ENCODE measurements at regions not wholly inside any gene's neighbourhood (a gene's known extent, or its start where the extent isn't known, plus 50 kb on each side); places are given as distances from the start of the nearest gene placed in this dataset.

GRCh38 chr4:13137390-13137789 lies 346.8 kb downstream of the RAB28 start:
- no peak for DNase-seq (ENCODE audit: low spot score)
- no peaks in the 10 kb centered on the region for H3K27me3 Mint-ChIP-seq (ENCODE audit: low read depth)
- H3K4me3 Mint-ChIP-seq (ENCODE audit: unreplicated experiment) = no peak overlapping the region
- no peak for TF ChIP-seq CTCF (IDR thresholded peaks at IDR 0.05)
- H3K9me3 Mint-ChIP-seq (ENCODE audit: low read depth) = peaks cover 7% of the 10 kb centered on the region
- H3K36me3 Mint-ChIP-seq (ENCODE audit: low read depth) = peaks cover 3% of the 10 kb centered on the region
- H3K27ac Mint-ChIP-seq (ENCODE audit: unreplicated experiment) = no peak overlapping the region
- no peaks in the 10 kb centered on the region for H3K4me1 Mint-ChIP-seq (ENCODE audit: low read depth)

DNA sequence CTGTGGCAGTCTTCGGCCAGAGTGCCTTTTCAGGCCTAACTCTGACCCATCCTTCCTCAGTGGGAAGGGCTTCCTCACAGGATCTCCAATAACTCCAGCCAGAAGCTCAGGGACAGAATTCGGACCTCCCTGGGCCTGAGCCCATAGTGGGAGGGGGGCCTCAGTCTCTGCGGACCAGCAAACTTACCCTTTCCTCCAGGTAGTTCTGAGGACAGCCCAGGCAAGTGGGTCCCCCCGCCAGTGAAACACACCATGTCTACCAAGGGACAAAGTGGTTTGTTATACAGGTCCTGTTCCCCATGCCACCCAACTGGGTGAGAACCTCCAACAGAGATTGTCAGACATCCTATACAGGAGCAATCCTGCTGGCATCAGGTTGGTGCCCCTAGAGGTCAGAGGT lies 350.4 kb downstream of the RAB28 start:
- Mint-ChIP-seq H3K27ac (ENCODE audit: unreplicated experiment) (no peak overlapping the region), H3K4me3 (ENCODE audit: unreplicated experiment) (no peak overlapping the region), H3K27me3 (ENCODE audit: low read depth) (no peaks in the 10 kb centered on the region), H3K36me3 (ENCODE audit: low read depth) (peaks cover 3% of the 10 kb centered on the region), H3K9me3 (ENCODE audit: low read depth) (peaks cover 7% of the 10 kb centered on the region), H3K4me1 (ENCODE audit: low read depth) (no peaks in the 10 kb centered on the region)
- no peak for TF ChIP-seq CTCF (IDR thresholded peaks at IDR 0.05)
- DNase-seq (ENCODE audit: low spot score) = no peak

GRCh38 chr4:13130848-13131247 lies 353.3 kb downstream of the RAB28 start:
- TF ChIP-seq CTCF (IDR thresholded peaks at IDR 0.05) = no peak
- H3K4me3 Mint-ChIP-seq (ENCODE audit: unreplicated experiment) = no peak overlapping the region
- H3K27me3 Mint-ChIP-seq (ENCODE audit: low read depth) = no peaks in the 10 kb centered on the region
- no peak overlapping the region for H3K27ac Mint-ChIP-seq (ENCODE audit: unreplicated experiment)
- H3K9me3 Mint-ChIP-seq (ENCODE audit: low read depth) = peaks cover 7% of the 10 kb centered on the region
- peaks cover 3% of the 10 kb centered on the region for H3K36me3 Mint-ChIP-seq (ENCODE audit: low read depth)
- no peaks in the 10 kb centered on the region for H3K4me1 Mint-ChIP-seq (ENCODE audit: low read depth)
- DNase-seq (ENCODE audit: low spot score) = no peak

DNA sequence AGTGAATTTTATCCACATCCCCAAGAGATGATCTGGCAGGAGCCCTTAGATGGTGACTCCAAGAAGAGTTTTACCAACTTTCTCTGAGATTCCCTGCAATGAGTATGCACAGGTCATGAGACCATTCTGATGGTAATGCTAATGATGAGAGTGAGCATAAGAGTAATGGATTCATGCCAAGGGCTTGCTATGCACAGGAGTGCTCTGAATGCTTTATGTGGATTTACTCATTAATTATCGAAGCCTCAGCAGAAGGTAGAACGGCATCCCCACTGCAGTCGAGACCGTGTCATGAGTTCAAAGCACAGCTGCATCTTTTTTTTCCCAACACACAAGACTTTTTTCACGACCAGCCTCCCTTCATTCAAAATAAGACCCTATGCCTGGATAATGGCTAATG lies 355.0 kb downstream of the RAB28 start:
- no peaks in the 10 kb centered on the region for H3K36me3 Mint-ChIP-seq (ENCODE audit: low read depth)
- no peaks in the 10 kb centered on the region for H3K4me1 Mint-ChIP-seq (ENCODE audit: low read depth)
- no peak overlapping the region for H3K27ac Mint-ChIP-seq (ENCODE audit: unreplicated experiment)
- no peak for TF ChIP-seq CTCF (IDR thresholded peaks at IDR 0.05)
- H3K9me3 Mint-ChIP-seq (ENCODE audit: low read depth) = no peaks in the 10 kb centered on the region
- no peaks in the 10 kb centered on the region for H3K27me3 Mint-ChIP-seq (ENCODE audit: low read depth)
- H3K4me3 Mint-ChIP-seq (ENCODE audit: unreplicated experiment) = no peak overlapping the region
- no peak for DNase-seq (ENCODE audit: low spot score)

DNA sequence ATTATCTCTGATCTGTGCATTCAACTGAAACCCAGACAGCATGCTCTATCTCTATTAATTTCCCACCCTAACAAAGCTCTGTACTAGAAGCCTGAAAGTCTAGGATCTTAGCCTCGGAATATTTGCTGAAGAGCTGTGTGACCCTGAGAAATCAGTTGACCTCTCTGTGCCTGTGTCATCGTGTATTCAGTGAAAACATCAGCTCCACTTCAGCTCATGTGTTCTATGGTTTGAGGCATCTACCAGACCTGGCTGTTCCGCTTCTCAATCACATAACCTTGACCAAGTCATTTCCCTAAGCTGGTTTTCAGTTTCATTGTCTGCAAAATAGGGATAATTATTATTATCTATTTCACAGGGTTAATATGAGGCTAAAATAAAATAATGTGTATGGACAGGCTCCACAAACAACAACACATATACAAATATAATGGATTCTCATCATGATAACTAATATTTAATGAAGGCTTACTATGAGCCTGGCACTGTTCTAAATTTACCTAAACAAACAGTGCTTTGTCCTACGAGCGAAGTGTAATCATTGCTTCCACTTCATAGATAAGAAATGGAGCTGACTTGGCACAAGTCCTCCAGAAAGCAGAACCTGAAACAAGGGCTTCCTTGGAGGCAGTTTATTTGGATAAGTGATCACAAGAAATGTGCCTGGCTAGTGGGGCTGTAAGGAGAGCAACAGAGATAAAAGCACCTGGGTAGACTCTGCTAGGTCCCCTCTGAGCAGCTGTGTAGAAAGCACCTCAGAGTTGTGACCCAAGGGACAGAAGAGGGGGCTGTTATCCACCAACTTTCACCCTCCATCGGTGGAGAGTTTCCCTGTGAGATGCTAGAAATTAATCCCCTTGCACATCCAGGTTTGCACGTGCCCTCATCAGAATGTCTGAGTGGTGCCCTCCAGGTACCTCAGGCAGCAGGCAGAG lies 356.9 kb downstream of the RAB28 start:
- H3K27me3 Mint-ChIP-seq (ENCODE audit: low read depth) = no peaks in the 10 kb centered on the region
- DNase-seq (ENCODE audit: low spot score) = no peak
- no peak overlapping the region for H3K27ac Mint-ChIP-seq (ENCODE audit: unreplicated experiment)
- H3K4me1 Mint-ChIP-seq (ENCODE audit: low read depth) = no peaks in the 10 kb centered on the region
- no peak for TF ChIP-seq CTCF (IDR thresholded peaks at IDR 0.05)
- H3K4me3 Mint-ChIP-seq (ENCODE audit: unreplicated experiment) = no peak overlapping the region
- no peaks in the 10 kb centered on the region for H3K36me3 Mint-ChIP-seq (ENCODE audit: low read depth)
- H3K9me3 Mint-ChIP-seq (ENCODE audit: low read depth) = no peaks in the 10 kb centered on the region

All from chondrocyte (in vitro differentiated cells).